ENCODE measurements at regions not wholly inside any gene's neighbourhood (a gene's known extent, or its start where the extent isn't known, plus 50 kb on each side); places are given as distances from the start of the nearest gene placed in this dataset.

DNA sequence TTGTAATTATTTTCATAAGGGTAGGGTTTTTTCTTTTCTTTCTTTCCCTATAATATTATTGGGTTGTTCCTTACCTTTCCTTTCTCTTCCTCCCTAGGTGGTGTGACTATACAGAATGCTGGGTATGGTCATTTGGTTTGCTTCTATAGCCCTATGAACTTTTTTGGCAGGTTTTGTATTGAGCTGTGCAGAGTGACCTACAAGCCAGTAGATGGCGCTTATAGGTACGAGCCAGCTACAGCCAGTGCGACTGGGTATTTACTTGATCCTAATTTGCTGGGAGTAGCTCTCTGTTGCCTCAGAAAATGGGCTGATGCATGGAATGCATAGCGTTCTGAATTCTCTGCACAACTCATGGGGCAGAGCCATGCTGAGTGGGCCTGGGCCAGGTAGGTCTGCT lies 423.3 kb downstream of the MAGEE1 start:
- TF ChIP-seq EZH2 (IDR thresholded peaks at IDR 0.05) (no peak), POLR2AphosphoS5 (IDR thresholded peaks at IDR 0.05; ENCODE audit: borderline replicate concordance, low read depth, low read length) (no peak), FOXP2 (optimal IDR thresholded peaks at IDR 0.05; ENCODE audit: control extremely low read depth, extremely low read length, insufficient read depth) (no peak)
